Subcutaneous abdominal adipose tissue (tissue), 5 donors: ENCODE measurements at regions not wholly inside any gene's neighbourhood (a gene's known extent, or its start where the extent isn't known, plus 50 kb on each side); places are given as distances from the start of the nearest gene placed in this dataset.
A peak's percentile ranks its signal among the peaks of the same experiment; 100 is the strongest.
"Not testable (repeated sequence)": the region's sequence is repeated elsewhere in the genome, so short reads cannot be mapped to it uniquely, and the experiment has no call there.

Source experiments
- H3K27ac ChIP-seq: one replicate; pipeline ENCODE4 v1.7.0; 2013; ENCODE audit warnings: low read depth, mild to moderate bottlenecking, inconsistent platforms, low read length, moderate library complexity
- H3K27me3 ChIP-seq, 5 donors: one replicate each; pipeline ENCODE4 v1.7.0; 2013; ENCODE audit warnings: low read length in 5 of 5, inconsistent platforms in 1 of 5; ENCODE audit not compliant: control insufficient read depth in 5 of 5, insufficient read depth in 4 of 5
- H3K36me3 ChIP-seq, 5 donors: one replicate each; pipeline ENCODE4 v1.7.0; 2013; ENCODE audit warnings: low read length in 5 of 5; ENCODE audit not compliant: control insufficient read depth in 5 of 5, insufficient read depth in 5 of 5
- H3K4me1 ChIP-seq, 5 donors: one replicate each; pipeline ENCODE4 v1.7.0; 2013; ENCODE audit warnings: low read length in 5 of 5, mild to moderate bottlenecking in 3 of 5, moderate library complexity in 1 of 5; ENCODE audit not compliant: control insufficient read depth in 5 of 5, insufficient read depth in 5 of 5
- H3K4me3 ChIP-seq, 5 donors: one replicate each; pipeline ENCODE4 v1.7.0; 2013; ENCODE audit warnings: low read length in 5 of 5, low read depth in 1 of 5
- H3K9ac ChIP-seq, 5 donors: one replicate each; pipeline ENCODE4 v1.7.0; 2013; ENCODE audit warnings: low read length in 5 of 5, mild to moderate bottlenecking in 4 of 5, moderate library complexity in 3 of 5
- H3K9me3 ChIP-seq, 5 donors: one replicate each; pipeline ENCODE4 v1.7.0; 2013; ENCODE audit warnings: low read length in 5 of 5; ENCODE audit not compliant: control insufficient read depth in 5 of 5
- donor health status: healthy.
- donor health status: healthy.
- donor health status: healthy.
- donor health status: healthy.
- donor health status: healthy.

DNA sequence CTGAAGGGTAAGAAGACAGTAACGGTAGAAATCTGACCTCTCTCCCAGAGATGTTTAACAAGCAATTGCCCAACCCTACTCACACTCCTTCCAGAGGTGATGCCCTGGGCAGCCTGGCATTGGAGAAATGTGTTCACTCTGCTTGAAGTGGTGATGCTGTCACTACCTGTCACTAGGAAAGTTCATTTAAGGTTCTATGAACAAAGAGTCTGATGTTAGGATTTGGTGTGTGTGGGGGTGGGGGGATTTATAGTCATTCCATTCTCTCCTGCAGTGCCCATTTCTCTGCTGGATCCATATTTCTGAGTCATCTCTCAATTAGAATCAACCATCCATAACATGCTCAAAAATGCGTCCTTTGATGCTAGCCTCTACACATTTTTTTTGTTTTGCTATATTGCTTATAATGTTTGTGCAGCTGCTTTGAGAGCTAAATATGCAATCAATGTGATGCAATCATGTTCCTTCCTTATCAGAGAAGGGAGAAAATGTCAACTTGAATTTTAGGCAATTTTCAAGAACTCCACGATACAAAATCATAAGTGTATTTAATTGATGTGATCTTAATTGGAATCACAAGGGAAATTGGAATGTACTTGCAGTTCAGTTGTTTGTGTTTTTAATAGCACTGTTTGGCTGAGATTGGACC is 173.9 kb downstream of the DUSP10 start:
- Histone ChIP-seq H3K9me3 (no peaks in the 10 kb centered on the region), H3K36me3 (no peaks in the 10 kb centered on the region)

GRCh38 chr1:221573756-221574155 is 168.1 kb downstream of the DUSP10 start:
- no peaks in the 10 kb centered on the region for H3K36me3 ChIP-seq
- no peak overlapping the region for H3K9ac ChIP-seq
- peaks cover 0 to 3% (median 0%) of the 10 kb centered on the region in 5 donors for H3K9me3 ChIP-seq
- no peak overlapping the region for H3K27ac ChIP-seq
- no peaks in the 10 kb centered on the region for H3K27me3 ChIP-seq
- peak overlapping the region in 1 of 5 donors; percentile 25 for H3K4me3 ChIP-seq
- H3K4me1 ChIP-seq: peaks cover 0 to 7% (median 6%) of the 10 kb centered on the region in 5 donors

More for the DNA sequence above, 173.9 kb downstream of the DUSP10 start:
- H3K4me3 ChIP-seq: no peak overlapping the region
- peaks cover 0 to 9% (median 7%) of the 10 kb centered on the region in 5 donors for H3K4me1 ChIP-seq
- no peak overlapping the region for H3K27ac ChIP-seq
- no peak overlapping the region for H3K9ac ChIP-seq
- no peaks in the 10 kb centered on the region for H3K27me3 ChIP-seq

DNA sequence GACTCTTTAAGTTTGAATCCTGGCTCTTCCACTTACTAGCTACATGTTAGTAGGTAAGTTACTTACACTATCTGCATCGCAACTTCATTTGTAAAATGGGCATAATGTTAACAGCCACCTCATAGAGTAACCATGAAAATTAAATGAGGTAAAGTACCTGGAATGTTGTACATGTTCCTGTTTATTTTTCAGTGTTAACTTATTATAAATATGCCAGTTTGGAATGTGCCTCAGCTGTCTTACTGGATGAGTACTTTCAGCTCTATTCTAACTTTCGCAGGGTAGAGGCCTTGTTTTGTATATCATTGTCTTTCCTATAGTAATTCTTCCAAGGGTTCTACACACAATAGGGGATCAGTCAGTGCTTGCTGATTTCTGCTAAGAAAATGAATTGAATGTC is 167.4 kb downstream of the DUSP10 start:
- Histone ChIP-seq H3K4me1 (peaks cover 0 to 7% (median 6%) of the 10 kb centered on the region in 5 donors), H3K9ac (no peak overlapping the region), H3K36me3 (no peaks in the 10 kb centered on the region), H3K27ac (no peak overlapping the region), H3K27me3 (no peaks in the 10 kb centered on the region), H3K9me3 (peaks cover 0 to 3% (median 0%) of the 10 kb centered on the region in 5 donors), H3K4me3 (no peak overlapping the region)

- Histone ChIP-seq H3K4me3 (no peak overlapping the region), H3K4me1 (peaks cover 0 to 7% (median 6%) of the 10 kb centered on the region in 5 donors), H3K9ac (no peak overlapping the region), H3K27ac (no peak overlapping the region), H3K36me3 (no peaks in the 10 kb centered on the region), H3K9me3 (peaks cover 0 to 3% (median 0%) of the 10 kb centered on the region in 5 donors), H3K27me3 (no peaks in the 10 kb centered on the region)
These were observed 166.3 kb downstream of the DUSP10 start for GRCh38 chr1:221575605-221576004.

DNA sequence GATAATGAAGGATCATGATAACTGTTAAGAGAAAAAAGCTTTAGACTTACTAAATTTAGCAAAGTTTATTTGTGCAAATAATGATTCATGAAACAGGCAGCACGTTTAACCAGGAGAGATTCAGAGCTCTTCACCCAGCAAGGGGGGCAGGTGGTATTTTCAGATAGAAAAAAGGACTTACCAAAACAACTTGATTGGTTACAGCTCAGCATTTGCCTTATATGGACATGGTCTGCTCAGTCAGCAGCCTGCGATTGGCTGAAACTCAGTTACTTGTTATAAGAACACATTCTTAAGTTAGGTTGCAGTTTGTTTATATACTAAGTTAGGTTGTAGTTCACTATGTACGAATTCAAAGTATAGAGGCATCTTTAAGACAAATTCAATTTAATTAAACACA is 165.6 kb downstream of the DUSP10 start:
- Histone ChIP-seq H3K36me3 (no peaks in the 10 kb centered on the region), H3K27me3 (no peaks in the 10 kb centered on the region), H3K9ac (no peak overlapping the region), H3K27ac (no peak overlapping the region), H3K4me3 (no peak overlapping the region), H3K4me1 (peaks cover 0 to 7% (median 6%) of the 10 kb centered on the region in 5 donors), H3K9me3 (peaks cover 0 to 3% (median 0%) of the 10 kb centered on the region in 5 donors)

- H3K4me1 ChIP-seq: no peaks in the 10 kb centered on the region
- H3K36me3 ChIP-seq: no peaks in the 10 kb centered on the region
- no peaks in the 10 kb centered on the region for H3K9me3 ChIP-seq
- H3K27ac ChIP-seq: no peak overlapping the region
- no peak overlapping the region for H3K4me3 ChIP-seq
- no peaks in the 10 kb centered on the region for H3K27me3 ChIP-seq
- no peak overlapping the region for H3K9ac ChIP-seq
These were observed 158.4 kb downstream of the DUSP10 start for GRCh38 chr1:221583465-221583864.

- H3K4me1 ChIP-seq, H3K36me3 ChIP-seq, H3K27me3 ChIP-seq, H3K9me3 ChIP-seq, H3K27ac ChIP-seq, H3K9ac ChIP-seq, H3K4me3 ChIP-seq: not testable (repeated sequence)
These were observed 154.9 kb downstream of the DUSP10 start for GRCh38 chr1:221587013-221587412.

GRCh38 chr1:221591250-221591649 is 150.6 kb downstream of the DUSP10 start:
- H3K27ac ChIP-seq, H3K9me3 ChIP-seq, H3K4me1 ChIP-seq, H3K36me3 ChIP-seq, H3K9ac ChIP-seq, H3K4me3 ChIP-seq, H3K27me3 ChIP-seq: not testable (repeated sequence)

DNA sequence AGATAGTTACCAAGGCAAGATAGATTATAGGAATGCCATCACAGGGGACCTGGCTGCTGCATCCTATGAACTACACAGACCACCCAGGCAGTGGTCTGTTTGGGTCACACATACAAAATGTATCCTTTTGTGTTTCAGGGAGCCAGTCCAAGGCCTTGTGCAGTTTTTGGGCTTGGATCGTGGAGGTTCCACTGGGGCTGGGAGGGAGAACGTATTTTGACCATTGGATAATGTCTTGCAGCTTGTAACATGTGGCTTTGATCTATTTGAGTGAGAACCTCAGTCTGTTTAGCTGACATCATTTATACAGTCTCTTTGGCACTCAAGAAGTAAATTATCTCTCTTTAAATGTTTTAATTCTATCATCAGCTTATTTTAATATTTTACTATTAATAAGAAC is 147.3 kb downstream of the DUSP10 start:
- no peaks in the 10 kb centered on the region for H3K36me3 ChIP-seq
- H3K27ac ChIP-seq: no peak overlapping the region
- H3K9ac ChIP-seq: no peak overlapping the region
- no peaks in the 10 kb centered on the region for H3K27me3 ChIP-seq
- no peaks in the 10 kb centered on the region for H3K9me3 ChIP-seq
- no peaks in the 10 kb centered on the region for H3K4me1 ChIP-seq
- H3K4me3 ChIP-seq: no peak overlapping the region

DNA sequence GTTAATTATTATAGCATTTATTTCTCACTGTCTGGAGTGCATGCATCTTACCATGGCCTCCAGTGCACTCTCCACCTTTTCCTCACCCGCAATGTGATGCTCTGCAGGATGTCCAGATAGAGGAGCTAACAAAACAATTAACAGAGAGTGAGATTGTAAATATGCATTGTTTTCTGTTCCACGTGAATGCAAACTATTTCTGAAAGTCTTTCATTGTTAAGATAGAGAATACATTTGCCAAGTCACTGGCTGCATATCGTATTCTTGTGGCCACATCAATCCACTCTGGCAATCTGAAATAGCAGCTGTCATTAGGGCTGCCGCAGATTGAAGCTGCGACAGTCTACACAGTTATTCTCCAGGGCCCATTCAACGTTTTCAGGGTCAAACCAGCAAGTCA is 143.8 kb downstream of the DUSP10 start:
- H3K27me3 ChIP-seq: no peaks in the 10 kb centered on the region
- no peaks in the 10 kb centered on the region for H3K9me3 ChIP-seq
- H3K4me3 ChIP-seq: no peak overlapping the region
- H3K36me3 ChIP-seq: no peaks in the 10 kb centered on the region
- H3K9ac ChIP-seq: no peak overlapping the region
- no peaks in the 10 kb centered on the region for H3K4me1 ChIP-seq
- no peak overlapping the region for H3K27ac ChIP-seq
